Tibial artery (tissue), 4 donors: ENCODE measurements at regions not wholly inside any gene's neighbourhood (a gene's known extent, or its start where the extent isn't known, plus 50 kb on each side); places are given as distances from the start of the nearest gene placed in this dataset.

Experiments used
- DNase-seq, 2 donors: peaks; one replicate each; pipeline ENCODE4 v3.0.0-alpha.2; 2019
- H3K27ac ChIP-seq, 2 donors: fragments of 200-600 bp; sonication (generic) in 1 of 2; 1 replicate in 1 of 2; 2 replicates in 1 of 2; pipeline ENCODE4 v1.5.1; 2018 to 2019; ENCODE audit warnings: mild to moderate bottlenecking in 1 of 2
- H3K27me3 ChIP-seq, 2 donors: fragments of 200-600 bp; sonication (generic) in 1 of 2; one replicate each; pipeline versions ENCODE4 v1.5.1 to v1.6.0; 2016 to 2019
- H3K36me3 ChIP-seq, 3 donors: fragments of 200-600 bp; sonication (generic) in 2 of 3; one replicate each; pipeline ENCODE4 v1.5.1; 2016 to 2019; ENCODE audit warnings: mild to moderate bottlenecking in 2 of 3
- H3K4me1 ChIP-seq, 4 donors: fragments of 200-600 bp; sonication (generic) in 2 of 4; 1 replicate in 3 of 4; 2 replicates in 1 of 4; pipeline ENCODE4 v1.5.1; 2016 to 2019
- H3K4me3 ChIP-seq, 2 donors: fragments of 200-600 bp; sonication (generic) in 1 of 2; 1 replicate in 1 of 2; 2 replicates in 1 of 2; pipeline ENCODE4 v1.5.1; 2018 to 2019; ENCODE audit warnings: mild to moderate bottlenecking in 2 of 2
- H3K9me3 ChIP-seq, 3 donors: fragments of 200-600 bp; sonication (generic) in 1 of 3; one replicate each; pipeline ENCODE4 v1.5.1; 2016 to 2019
- intact Hi-C: fragments of 100-400 bp; cut with DNase I; formaldehyde crosslinking; loops from one replicate; pipeline ENCODE4 v1.15.0; 2023; ENCODE audit warnings: low total_unique reads
- TF ChIP-seq, protein P1 (sequence below), 2 experiments: fragments of 200-600 bp in 1 of 2; fragments of 450-650 bp in 1 of 2; IDR thresholded peaks; one replicate each; pipeline ENCODE4 v1.5.1; 2017 to 2019; ENCODE audit warnings: antibody characterized with exemption in 2 of 2, mild to moderate bottlenecking in 1 of 2, moderate library complexity in 1 of 2

DNA sequence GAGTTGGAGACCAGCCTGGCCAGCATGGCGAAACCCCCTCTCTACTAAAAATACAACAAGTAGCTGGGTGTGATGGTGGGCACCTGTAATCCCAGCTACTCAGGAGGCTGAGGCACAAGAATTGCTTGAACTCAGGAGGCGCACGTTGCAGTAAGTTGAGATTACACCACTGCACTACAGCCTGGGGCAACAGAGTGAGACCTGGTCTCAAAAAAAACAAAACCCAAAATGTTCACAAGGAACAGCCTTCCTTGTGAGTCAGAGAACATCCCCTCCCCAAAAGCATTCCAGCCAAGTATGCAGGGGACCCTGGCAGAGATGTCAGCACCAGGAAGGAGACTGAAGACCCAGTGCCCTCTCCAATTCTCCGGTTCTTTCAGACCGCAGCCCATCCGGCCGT, 314.9 kb upstream of the TSHZ3 start:
- TF ChIP-seq, protein P1, sequence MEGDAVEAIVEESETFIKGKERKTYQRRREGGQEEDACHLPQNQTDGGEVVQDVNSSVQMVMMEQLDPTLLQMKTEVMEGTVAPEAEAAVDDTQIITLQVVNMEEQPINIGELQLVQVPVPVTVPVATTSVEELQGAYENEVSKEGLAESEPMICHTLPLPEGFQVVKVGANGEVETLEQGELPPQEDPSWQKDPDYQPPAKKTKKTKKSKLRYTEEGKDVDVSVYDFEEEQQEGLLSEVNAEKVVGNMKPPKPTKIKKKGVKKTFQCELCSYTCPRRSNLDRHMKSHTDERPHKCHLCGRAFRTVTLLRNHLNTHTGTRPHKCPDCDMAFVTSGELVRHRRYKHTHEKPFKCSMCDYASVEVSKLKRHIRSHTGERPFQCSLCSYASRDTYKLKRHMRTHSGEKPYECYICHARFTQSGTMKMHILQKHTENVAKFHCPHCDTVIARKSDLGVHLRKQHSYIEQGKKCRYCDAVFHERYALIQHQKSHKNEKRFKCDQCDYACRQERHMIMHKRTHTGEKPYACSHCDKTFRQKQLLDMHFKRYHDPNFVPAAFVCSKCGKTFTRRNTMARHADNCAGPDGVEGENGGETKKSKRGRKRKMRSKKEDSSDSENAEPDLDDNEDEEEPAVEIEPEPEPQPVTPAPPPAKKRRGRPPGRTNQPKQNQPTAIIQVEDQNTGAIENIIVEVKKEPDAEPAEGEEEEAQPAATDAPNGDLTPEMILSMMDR (IDR thresholded peaks at IDR 0.05) = no peak
- Histone ChIP-seq H3K9me3 (no peaks in the 10 kb centered on the region), H3K4me1 (no peaks in the 10 kb centered on the region), H3K4me3 (no peak overlapping the region), H3K36me3 (no peaks in the 10 kb centered on the region), H3K27ac (no peak overlapping the region), H3K27me3 (no peaks in the 10 kb centered on the region)
- DNase-seq = no peak
- intact Hi-C loops = no loop called here

DNA sequence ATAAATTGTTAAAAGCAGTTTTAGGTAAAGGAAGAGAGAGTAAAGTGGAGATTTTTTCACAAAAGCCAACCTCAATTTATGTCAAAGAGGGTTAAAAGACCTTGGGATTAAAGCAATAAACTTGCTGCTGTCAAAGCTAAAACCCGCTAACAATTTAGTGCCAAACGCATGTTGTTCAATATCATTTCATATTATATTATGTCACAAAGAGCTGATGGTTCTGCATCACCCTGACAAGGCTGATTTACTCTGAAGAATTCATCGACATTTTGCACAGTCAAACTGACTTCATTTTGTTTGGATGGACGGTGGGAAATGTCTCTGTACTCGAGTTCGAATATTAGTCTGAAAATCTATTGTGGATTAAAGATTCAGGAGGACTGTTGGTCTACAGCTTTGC, 315.8 kb upstream of the TSHZ3 start:
- intact Hi-C loops = no loop called here

DNA sequence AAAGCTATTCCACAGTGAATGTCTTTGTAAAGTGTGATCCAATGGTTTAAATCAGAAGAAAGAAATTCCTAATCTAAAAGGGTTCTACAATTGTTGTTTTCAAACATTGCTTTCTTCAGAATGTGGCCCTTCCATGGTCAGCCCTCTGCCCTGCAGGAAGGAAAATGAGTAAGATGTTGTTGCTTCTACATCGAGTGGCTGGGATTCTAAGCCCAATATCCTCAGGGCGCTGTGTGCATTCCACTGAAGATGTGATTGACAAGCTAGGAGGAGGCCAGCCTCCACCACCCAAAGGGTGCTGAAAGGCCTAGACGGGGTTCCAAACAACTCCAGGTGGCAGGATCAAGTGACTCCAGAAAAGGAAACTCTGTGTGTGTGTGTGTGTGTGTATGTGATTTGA, 316.9 kb upstream of the TSHZ3 start:
- no peaks in the 10 kb centered on the region for H3K36me3 ChIP-seq
- H3K4me3 ChIP-seq = no peak overlapping the region
- DNase-seq = no peak
- TF ChIP-seq, protein P1 (IDR thresholded peaks at IDR 0.05) = no peak
- H3K4me1 ChIP-seq = no peaks in the 10 kb centered on the region
- no peaks in the 10 kb centered on the region for H3K27me3 ChIP-seq
- intact Hi-C loops = no loop called here
- no peak overlapping the region for H3K27ac ChIP-seq
- no peaks in the 10 kb centered on the region for H3K9me3 ChIP-seq

More for the DNA sequence above, 315.8 kb upstream of the TSHZ3 start:
- H3K4me1 ChIP-seq = no peaks in the 10 kb centered on the region
- DNase-seq = no peak
- H3K9me3 ChIP-seq = no peaks in the 10 kb centered on the region
- TF ChIP-seq, protein P1 (IDR thresholded peaks at IDR 0.05) = no peak
- H3K4me3 ChIP-seq = no peak overlapping the region
- H3K27ac ChIP-seq = no peak overlapping the region
- no peaks in the 10 kb centered on the region for H3K36me3 ChIP-seq
- no peaks in the 10 kb centered on the region for H3K27me3 ChIP-seq

GRCh38 chr19:31667106-31667505, 317.9 kb upstream of the TSHZ3 start:
- Histone ChIP-seq H3K27me3 (no peaks in the 10 kb centered on the region), H3K27ac (no peak overlapping the region), H3K4me3 (no peak overlapping the region), H3K4me1 (no peaks in the 10 kb centered on the region), H3K9me3 (no peaks in the 10 kb centered on the region), H3K36me3 (no peaks in the 10 kb centered on the region)
- TF ChIP-seq, protein P1 (IDR thresholded peaks at IDR 0.05) = no peak
- intact Hi-C loops = no loop called here
- DNase-seq = no peak

- no peaks in the 10 kb centered on the region for H3K27me3 ChIP-seq
- H3K9me3 ChIP-seq = no peaks in the 10 kb centered on the region
- DNase-seq = no peak
- no peak overlapping the region for H3K4me3 ChIP-seq
- H3K27ac ChIP-seq = no peak overlapping the region
- intact Hi-C loops = no loop called here
- H3K36me3 ChIP-seq = no peaks in the 10 kb centered on the region
- TF ChIP-seq, protein P1 (IDR thresholded peaks at IDR 0.05) = no peak
- no peaks in the 10 kb centered on the region for H3K4me1 ChIP-seq
Measured at GRCh38 chr19:31668921-31669320, 319.7 kb upstream of the TSHZ3 start.

- no peak overlapping the region for H3K4me3 ChIP-seq
- H3K36me3 ChIP-seq = no peaks in the 10 kb centered on the region
- DNase-seq = no peak
- H3K27ac ChIP-seq = no peak overlapping the region
- TF ChIP-seq, protein P1 (IDR thresholded peaks at IDR 0.05) = no peak
- H3K4me1 ChIP-seq = no peaks in the 10 kb centered on the region
- intact Hi-C loops = no loop called here
- H3K27me3 ChIP-seq = no peaks in the 10 kb centered on the region
- H3K9me3 ChIP-seq = no peaks in the 10 kb centered on the region
Measured at GRCh38 chr19:31670931-31671330, 321.7 kb upstream of the TSHZ3 start.
